Left renal cortex interstitium (tissue), 4 donors: ENCODE measurements at regions not wholly inside any gene's neighbourhood (a gene's known extent, or its start where the extent isn't known, plus 50 kb on each side); places are given as distances from the start of the nearest gene placed in this dataset.
A peak's percentile ranks its signal among the peaks of the same experiment; 100 is the strongest.

ENCODE experiments used
- DNase-seq, 4 donors: peaks; one replicate each; pipeline ENCODE4 v3.0.0-alpha.2; 2013; ENCODE audit warnings: low read depth in 4 of 4, low spot score in 2 of 4, missing footprints in 1 of 4

DNA sequence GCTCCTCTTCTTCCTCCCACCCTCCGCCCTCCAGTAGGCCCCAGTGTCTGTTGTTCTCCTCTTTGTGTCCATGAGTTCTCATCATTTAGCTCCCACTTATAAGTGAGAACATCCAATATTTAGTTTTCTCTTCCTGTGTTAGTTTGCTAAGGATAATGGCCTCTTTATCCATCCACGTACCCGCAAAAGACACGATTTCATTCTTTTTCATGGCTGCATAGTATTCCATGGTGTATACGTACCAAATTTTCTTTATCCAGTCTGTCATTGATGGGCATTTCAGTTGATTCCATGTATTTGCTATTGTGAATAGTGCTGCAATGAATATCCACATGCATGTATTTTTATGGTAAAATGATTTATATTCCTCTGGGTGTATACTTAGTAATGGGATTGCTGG is 82.2 kb downstream of the COPS8 start:
- DNase-seq: no peak

DNA sequence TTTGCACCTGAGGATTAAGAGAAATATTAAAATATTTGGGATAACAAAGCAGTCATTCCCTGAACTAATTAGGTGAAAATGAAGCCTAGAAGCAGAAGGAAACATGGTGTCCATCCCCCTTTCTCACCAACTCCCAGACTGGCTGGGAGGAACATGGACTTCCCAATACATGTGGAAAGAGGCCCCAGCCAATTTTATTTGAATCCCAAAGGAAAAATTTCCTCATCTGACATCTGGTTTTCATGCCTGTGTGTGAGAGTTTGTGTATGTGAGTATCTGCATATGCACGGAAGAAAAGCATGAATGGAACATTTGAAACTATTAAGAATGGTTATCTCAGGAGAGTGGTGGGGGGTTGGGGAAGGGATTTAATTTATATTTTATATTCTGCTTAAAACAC is 84.3 kb downstream of the COPS8 start:
- DNase-seq: no peak

DNA sequence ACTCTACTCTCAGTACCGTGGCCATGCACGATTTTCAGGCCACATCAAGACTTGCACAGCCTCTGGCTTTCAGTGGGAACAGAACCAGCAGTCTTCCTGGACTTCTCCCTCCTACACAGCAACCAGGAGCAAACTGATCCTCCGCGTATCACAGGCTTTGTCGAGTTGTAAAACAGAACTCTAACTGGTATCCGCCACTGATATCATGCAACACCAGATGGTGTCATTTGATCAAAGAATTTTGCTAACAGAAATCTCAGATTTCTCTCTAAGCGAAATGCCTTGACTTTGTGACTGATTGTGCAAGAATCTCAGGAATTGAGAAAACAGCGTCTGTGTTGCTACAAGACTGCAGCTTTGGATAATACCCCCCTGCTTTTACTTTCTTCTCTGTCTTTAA is 85.7 kb downstream of the COPS8 start:
- DNase-seq: peak in 2 of 4 donors; percentile 63 to 65

DNA sequence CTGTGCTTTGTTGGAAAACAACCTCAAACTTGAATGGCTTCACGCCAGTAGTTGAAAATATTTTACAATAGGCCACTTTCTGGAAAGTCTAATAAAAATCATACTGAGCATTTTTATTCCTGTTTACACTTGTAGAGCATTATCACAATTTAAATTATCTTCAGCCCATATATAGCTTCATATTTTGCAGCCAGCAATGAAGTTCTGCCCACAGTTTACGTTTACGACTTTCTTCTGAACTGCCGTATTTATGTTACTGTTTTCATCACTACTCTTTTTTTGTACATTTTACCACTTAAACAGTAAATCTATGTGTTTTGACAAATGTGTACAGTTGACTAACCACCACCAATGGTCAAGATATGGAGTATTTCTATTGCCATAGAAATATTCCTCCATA is 86.2 kb downstream of the COPS8 start:
- no peak for DNase-seq

DNA sequence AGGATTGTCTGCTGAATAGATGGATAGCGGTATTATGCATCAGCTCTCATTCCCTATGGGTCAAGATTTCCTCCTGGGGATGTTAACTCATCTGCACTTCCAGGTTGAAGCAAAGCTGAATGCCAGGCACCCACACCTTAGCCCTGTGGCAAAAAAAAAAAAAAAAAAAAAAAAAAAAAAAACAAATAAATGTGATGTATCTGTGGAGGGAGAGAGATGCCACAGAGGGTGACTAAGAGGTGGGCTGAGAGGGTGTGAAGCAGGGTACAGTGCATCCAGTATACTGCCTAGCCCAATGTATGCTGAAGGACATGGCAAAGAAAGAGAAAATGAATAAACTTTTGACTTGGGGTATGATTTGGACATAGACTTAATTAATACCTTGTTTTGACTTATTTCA is 91.4 kb downstream of the COPS8 start:
- DNase-seq: no peak

DNA sequence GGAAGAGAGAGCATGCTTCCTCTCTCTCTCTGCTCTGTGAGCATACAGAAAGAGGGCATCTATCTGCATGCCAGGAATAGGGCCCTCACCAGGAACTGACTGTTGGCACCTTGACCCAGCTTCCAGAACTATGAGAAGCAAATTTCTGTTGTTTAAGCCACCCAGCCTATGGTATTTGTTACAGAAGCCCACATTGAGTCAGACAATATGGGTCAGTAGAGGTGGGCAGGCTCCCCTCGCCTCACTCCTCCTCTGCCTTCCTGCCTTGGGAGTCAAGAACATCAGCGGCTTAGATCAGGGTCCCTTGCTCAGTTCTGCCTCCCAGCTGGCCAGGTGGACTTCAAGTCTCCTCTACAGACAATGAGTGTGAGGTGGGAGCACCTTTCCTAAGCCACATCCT is 92.3 kb downstream of the COPS8 start:
- DNase-seq: no peak

DNA sequence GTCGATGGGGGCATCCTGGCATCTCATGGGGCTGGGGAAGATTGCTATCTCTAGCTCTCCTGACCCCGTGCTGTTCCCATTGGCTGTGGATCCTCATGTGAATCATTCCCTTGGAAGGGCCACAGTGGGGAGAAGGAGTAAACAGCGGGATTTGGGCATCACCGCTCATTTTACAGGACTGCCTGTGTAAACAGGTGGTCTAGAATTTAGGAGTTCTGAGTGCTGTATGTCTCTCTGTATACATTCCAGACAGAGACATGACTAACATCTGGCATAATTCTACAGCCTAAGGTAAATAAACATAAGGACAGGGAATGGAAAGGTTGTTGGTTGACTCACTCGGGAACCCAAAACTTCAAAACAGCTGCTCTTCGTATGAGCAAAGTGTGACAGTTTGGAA is 92.7 kb downstream of the COPS8 start:
- DNase-seq: no peak

DNA sequence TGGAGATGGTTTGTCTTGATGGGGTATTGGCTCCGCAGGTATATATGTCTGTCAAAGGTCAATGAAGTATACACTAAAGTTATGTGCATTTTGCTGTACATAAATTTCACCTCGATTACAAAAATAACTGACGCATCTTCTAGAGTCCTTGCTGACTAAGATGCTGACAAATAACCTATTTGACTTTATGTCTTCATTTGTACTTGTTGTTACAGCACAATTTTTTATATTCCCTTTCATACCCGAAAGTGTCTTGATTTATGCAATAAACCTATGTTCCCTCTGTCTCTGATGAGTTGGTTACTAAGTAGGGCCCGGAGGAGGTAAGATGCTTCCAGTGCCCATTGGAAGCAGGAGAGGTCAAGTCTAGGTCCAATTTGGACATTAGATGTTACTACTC is 93.5 kb downstream of the COPS8 start:
- DNase-seq: no peak

DNA sequence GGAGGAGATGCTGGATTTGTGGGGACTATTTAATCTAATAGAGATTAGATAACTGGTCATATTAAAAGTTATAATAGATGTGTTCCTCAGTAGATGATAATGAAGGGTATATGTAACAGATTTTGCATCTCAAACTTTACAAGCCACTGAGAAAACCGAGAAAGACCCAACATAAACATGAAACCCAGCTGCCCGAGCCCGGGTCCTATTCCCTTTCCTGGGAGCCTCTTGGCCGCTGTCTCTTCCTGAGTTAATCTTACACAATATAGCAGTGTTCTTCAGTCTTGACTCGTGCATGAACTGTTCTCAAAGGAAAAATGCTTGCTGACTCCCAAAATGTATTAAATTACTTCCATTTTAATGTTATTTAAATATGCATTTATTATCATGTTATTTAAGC is 94.5 kb downstream of the COPS8 start:
- DNase-seq: no peak

DNA sequence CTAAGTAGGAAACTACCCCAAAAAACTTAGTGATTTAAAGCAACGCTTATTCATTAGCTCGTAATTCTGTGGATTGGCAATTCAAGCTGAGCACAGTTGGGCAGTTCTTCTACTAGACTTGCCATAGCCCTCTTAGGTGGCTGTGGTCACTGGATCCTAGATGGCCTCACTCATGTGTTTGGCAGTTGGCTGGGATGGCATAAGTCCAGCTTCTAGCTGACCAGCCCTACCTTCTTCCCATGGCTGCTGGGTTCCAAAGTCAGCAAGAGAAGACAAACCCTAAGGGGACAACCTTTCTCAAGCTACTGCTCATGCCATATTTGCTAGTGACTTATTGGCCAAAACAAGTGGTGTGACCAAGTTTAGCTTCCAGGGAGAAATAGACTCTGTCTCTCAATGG is 95.3 kb downstream of the COPS8 start:
- no peak for DNase-seq

DNA sequence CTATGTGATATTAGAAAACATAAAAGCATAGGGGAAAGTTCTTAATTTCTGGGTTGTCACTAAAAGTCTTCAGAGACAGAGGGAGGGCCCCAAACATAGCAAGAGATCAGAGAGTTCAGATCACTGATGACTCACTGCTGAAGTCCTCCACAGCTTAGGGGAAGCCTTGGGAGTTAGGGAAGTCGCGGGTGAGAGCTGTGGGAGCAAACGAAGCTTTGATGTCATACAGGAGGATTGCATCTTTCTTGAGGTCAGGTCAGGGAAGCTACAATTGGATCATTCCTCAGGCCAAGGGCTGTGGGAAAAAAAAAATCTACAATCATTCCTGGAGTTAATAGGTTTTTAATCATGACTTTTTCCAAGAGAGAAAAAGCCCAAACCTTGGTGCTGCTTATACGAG is 96.2 kb downstream of the COPS8 start:
- DNase-seq: no peak

DNA sequence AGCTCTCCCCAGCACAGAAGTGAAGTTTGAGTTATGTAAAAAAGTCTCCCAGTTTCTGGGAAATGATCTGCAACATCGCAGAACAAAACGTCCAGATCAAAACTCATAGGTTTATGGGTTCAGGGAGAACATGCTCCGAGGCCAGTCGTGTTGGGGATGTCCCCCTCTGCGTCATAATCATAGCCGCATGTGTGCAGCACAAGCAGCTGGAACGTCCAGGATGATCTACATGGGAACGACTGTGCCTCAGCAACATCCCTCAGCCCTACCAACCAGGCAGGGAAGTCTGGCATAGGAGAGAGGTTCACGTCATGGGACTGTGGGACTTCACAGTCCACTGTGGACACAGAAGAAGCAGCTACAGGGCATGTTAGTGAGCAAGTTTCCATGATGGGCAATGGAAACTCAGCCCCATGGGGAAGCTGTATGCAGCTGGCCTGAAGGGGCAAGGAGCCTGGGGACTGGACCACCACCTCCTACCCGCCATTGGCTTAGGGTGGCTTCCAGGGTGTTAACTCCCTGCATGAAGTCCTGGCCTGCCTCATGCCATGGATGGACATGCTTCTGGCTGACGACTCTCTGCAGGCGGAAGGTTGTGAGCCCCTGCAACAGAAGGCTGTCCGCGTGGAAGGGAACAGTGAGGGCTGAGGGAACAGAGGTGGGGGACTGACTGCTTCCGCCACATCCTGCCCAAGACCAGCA is 96.9 kb downstream of the COPS8 start:
- no peak for DNase-seq

DNA sequence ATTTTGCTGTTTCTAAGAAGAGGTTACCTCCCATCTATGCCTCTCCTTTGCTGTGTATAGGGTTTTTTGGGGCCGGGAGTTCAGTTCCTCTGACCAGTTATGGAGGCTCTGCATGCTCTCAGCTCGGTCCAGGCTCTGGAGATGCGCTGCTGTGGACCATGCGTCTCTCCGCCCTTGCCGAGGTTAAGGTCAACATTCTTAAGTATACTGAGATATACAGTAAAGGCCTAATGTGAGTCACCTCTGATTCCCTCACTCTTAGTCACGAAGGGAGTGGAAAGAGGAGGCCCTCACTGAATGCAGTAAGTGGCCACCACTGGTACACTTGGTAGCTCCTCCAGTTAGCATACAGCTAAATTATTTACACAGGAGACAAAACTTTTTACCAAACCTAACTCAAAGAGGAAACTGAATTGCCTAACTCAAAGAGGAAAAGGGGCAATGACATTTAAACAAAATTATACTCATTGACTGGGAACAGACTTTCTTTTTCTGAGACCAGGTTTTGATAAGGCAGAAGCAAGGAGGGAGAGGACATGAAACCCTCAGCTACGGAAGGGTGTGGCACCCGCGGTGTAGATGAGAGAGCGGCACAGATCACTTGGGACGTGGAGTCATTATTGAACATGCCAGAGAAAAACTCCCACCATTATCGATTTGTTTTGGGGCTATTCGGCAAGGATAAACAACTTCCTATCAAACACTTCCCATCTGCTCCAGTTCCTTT is 98.7 kb downstream of the COPS8 start:
- no peak for DNase-seq

DNA sequence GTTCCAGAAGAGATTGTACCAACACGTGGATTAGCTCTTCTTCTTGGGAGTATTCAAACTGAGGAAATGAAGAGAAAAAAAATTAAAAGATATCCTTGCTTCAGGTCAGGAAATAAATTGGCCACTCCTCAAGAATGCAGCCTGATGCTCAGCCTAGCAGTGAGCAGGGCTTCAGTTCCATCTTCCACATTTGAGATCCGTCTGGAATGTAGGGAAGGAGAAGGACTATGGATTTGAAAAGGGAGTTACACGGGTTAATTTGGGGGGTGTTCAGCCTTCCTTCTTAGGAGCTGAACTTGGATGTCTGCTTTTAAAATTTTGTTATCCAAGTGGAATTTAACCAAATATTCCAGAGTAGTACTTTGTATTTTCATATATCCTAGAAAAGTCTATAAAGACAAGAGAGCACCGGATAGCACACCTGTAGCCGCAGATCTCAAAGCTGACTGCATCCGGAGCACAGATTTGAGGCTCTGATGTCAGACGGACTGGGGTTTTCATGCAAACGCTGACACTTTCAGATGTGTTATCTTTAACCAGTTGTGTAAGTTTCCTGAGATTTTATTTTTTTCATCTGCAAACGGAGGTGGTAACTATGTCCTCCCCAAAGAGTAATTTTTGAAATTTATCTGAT is 99.3 kb downstream of the COPS8 start:
- no peak for DNase-seq

DNA sequence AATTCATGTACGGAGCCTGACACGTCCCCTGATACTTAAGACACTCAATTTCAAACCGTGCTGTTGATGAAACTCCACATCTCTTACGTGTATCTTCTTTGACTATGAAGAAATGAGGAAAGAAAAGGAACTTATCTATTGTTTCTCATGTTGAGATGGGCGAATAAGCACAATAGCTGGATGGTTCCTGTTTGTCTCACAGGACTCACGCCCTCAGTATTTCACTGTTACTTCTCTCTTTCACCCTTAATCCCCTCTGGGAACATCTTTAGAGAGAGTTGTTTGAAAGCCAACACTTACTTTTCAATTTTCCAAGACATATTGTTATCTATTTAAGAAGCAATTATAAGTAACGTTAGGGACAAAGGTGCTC is 99.8 kb downstream of the COPS8 start:
- no peak for DNase-seq

DNA sequence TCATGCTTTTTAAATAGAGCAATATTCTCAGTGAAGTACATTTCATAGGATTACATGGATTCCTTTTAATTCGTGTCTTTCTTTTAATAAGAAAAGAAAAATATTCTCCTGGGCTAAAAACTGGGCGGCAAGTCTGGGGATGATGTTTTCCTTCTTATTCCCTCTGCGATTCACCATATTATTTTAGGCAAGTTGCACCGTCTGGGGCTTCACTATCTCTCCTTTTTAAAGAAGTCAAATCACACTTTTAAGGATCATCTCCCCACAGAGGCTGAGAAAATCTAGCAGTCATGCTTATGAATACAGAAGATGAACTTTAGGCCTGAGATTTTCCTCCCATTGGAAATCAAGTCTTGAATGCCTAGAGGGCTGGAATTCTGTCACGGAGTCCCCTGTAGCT is 104.1 kb downstream of the COPS8 start:
- no peak for DNase-seq

DNA sequence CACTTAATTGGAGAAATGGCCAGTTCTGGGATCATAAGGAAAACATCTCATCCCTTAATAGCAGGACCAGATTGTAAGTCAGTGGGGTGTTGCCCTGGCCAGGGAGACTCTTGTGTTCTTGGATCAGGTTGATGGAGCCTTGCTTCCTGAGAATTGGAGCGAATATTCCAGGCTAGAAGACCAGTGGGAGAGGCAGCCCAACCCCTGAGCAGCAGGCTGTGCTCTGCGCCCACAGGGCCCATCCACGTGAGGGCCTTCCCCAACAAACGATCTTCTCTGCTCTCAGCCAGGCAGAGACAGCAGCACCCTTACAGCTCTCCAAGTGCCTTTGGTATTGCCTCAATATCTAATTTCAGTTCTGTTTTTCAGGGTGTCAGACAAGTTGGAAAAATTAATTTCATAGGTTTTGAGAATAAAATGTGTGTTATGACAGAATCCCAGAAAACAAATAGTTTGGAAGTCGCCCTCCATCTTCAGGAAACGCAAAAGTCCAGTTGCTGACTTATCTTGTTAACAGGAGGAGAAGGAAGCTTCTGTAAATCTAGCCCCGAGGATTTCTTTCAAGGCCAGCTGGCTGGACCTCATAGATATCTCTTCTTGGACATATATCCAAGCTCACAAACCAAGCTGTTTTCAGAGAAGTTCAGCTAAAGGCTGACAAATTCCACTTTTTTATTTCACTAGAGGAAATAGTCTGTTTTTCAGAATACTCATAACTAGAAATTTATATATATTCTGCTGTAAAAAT is 105.5 kb downstream of the COPS8 start:
- no peak for DNase-seq

DNA sequence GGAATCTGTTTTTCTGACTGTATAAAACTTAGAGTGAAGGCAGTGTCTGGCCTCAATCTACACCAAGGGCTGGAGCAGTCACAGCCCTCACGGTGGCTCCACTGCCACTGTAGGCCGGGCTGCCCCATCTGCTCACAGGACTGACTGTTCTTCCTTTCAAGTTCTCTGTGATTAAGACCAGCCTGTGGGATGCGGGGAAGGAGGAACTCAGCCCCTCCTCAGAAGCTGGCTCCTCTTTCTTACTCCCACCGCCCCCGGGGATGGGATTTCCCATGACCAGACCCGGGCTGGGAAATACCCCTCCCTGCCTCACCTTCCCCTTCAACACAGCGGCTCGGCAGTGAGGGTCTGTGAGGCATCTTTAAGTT is 106.0 kb downstream of the COPS8 start:
- DNase-seq: no peak

DNA sequence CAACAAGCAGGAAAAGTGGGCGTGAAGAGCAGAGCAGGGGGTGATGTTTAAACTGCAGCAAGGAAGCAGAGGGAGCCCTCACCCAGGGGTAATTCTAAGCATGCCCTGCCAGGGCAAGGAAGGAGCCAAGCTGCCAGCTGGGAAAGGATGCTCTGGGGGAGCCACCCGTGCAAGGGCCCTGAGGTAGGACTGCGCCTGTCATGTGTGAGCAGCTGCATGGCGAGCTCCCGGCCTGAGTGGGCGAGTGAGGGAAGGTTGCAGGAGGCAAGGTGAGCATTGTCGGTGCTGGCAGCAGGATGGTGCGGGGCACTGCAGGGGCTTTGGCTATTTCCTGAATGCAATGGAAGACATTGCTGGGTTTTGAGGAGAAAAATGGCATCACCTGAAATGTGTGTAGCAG is 107.2 kb downstream of the COPS8 start:
- no peak for DNase-seq

DNA sequence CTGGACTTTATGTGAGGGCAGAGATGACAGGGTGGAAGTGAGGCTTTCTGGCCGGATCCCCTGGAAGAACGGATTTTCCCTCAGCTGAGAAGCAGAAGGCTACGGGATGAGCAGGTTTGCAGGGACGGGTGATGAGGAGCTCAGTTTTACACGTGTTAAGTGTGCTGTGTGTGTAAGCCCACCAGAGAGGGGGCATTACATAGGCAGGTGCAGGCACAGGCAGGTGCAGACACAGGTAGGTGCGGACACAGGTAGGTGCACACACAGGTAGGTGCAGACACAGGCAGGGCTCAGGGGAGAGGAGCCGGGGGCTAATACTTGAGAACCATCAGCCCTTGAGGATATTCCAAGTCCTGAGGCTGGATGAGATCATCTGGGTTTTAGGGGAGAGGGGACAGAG is 107.7 kb downstream of the COPS8 start:
- DNase-seq: no peak

DNA sequence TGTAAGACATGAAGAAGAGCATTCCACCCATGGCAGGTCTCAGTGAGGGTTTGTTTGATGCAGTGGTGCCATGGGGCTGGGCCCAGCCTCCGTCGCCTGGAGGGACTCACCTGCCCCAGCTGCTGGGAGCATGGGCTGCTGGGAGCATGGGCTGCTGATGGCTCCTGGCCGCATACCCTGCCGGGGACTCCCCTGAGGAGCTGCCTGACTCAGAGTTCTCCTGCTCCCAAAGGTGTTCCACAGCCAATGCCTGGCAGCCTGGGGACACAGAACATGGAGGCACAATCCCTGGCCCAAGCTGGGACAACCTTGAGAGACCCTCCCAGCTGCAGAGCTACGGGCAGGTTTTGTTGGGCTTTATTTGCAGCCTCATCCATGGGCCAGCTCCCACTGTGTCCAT is 108.4 kb downstream of the COPS8 start:
- DNase-seq: no peak

DNA sequence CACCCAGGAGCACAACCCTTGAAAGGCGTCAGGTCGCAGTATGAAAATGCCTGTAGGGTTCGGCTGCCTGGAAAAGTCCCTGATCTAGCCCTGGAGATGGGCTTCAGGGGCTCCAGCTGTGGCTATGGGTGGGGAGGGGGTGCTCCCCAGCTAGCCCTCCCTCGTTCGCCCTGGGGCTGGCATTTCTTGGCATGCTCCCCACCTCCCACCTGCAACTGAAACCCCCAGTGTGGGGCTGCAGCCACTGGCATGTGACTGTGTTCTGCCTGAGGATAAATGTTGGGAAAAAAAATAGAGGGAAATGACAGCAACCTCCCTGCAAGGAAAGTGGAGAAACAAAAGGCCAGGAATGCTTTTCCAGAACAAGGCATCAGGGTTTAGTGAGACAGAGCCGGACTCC is 109.2 kb downstream of the COPS8 start:
- DNase-seq: no peak
